Prostate gland (tissue), 2 donors: ENCODE measurements at regions not wholly inside any gene's neighbourhood (a gene's known extent, or its start where the extent isn't known, plus 50 kb on each side); places are given as distances from the start of the nearest gene placed in this dataset.

Experiments used
- CTCF ChIP-seq, 4 experiments: fragments of 200-600 bp in 2 of 4; fragments of 450-650 bp in 2 of 4; sonication (generic) in 2 of 4; IDR thresholded peaks; 1 replicate in 3 of 4; 2 replicates in 1 of 4; pipeline ENCODE4 v1.5.1; 2016 to 2019; ENCODE audit warnings: antibody characterized with exemption in 4 of 4, mild to moderate bottlenecking in 2 of 4, moderate library complexity in 2 of 4
- POLR2A ChIP-seq: fragments of 450-650 bp; IDR thresholded peaks from one replicate; pipeline ENCODE4 v1.6.1; 2016; ENCODE audit warnings: antibody characterized with exemption, mild to moderate bottlenecking

GRCh38 chrX:20531667-20532066, 265.0 kb upstream of the RPS6KA3 start:
- TF ChIP-seq CTCF (IDR thresholded peaks at IDR 0.05) (no peak), POLR2A (no peak)
